HuH-7.5 (cell line): ENCODE measurements at regions not wholly inside any gene's neighbourhood (a gene's known extent, or its start where the extent isn't known, plus 50 kb on each side); places are given as distances from the start of the nearest gene placed in this dataset.

Experiments
- DNase-seq: peaks from one replicate; pipeline ENCODE4 v3.0.0; 2011; ENCODE audit warnings: low spot score

GRCh38 chr12:11568155-11568761 is 81.2 kb upstream of the ETV6 start:
- no peak for DNase-seq

GRCh38 chr12:11568762-11569478 is 80.6 kb upstream of the ETV6 start:
- DNase-seq, result no peak

GRCh38 chr12:11569716-11570115 is 79.8 kb upstream of the ETV6 start:
- DNase-seq, result no peak

- DNase-seq, result no peak
Measured at GRCh38 chr12:11573880-11574279, 75.6 kb upstream of the ETV6 start.

GRCh38 chr12:11576104-11576503 is 73.4 kb upstream of the ETV6 start:
- DNase-seq, result no peak

GRCh38 chr12:11577658-11578260 is 71.7 kb upstream of the ETV6 start:
- DNase-seq, result no peak

GRCh38 chr12:11578461-11578993 is 70.9 kb upstream of the ETV6 start:
- DNase-seq, result no peak

GRCh38 chr12:11580125-11580751 is 69.2 kb upstream of the ETV6 start:
- no peak for DNase-seq

GRCh38 chr12:11581179-11581755 is 68.2 kb upstream of the ETV6 start:
- DNase-seq, result peak; percentile 18

- no peak for DNase-seq
Measured at GRCh38 chr12:11584221-11584855, 65.1 kb upstream of the ETV6 start.

- DNase-seq, result no peak
Measured at GRCh38 chr12:11592484-11592883, 57.0 kb upstream of the ETV6 start.

- DNase-seq, result no peak
Measured at GRCh38 chr12:11593013-11593412, 56.5 kb upstream of the ETV6 start.

GRCh38 chr12:11595080-11595479 is 54.4 kb upstream of the ETV6 start:
- no peak for DNase-seq

- DNase-seq, result no peak
Measured at GRCh38 chr12:11596141-11596540, 53.3 kb upstream of the ETV6 start.

- no peak for DNase-seq
Measured at GRCh38 chr12:11598900-11599299, 50.6 kb upstream of the ETV6 start.
